ENCODE measurements at regions not wholly inside any gene's neighbourhood (a gene's known extent, or its start where the extent isn't known, plus 50 kb on each side); places are given as distances from the start of the nearest gene placed in this dataset.

GRCh38 chr4:19756661-19757060, 495.0 kb upstream of the SLIT2 start:
- no peak for ATAC-seq
- TF ChIP-seq, protein P1, sequence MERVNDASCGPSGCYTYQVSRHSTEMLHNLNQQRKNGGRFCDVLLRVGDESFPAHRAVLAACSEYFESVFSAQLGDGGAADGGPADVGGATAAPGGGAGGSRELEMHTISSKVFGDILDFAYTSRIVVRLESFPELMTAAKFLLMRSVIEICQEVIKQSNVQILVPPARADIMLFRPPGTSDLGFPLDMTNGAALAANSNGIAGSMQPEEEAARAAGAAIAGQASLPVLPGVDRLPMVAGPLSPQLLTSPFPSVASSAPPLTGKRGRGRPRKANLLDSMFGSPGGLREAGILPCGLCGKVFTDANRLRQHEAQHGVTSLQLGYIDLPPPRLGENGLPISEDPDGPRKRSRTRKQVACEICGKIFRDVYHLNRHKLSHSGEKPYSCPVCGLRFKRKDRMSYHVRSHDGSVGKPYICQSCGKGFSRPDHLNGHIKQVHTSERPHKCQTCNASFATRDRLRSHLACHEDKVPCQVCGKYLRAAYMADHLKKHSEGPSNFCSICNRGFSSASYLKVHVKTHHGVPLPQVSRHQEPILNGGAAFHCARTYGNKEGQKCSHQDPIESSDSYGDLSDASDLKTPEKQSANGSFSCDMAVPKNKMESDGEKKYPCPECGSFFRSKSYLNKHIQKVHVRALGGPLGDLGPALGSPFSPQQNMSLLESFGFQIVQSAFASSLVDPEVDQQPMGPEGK (CRISPR knock-in tag; IDR thresholded peaks at IDR 0.05; ENCODE audit: borderline replicate concordance): no peak
- TF ChIP-seq RARB (CRISPR knock-in tag; IDR thresholded peaks at IDR 0.05) (no peak), ESRRG (CRISPR knock-in tag; IDR thresholded peaks at IDR 0.05) (no peak), ZC3H10 (CRISPR knock-in tag; IDR thresholded peaks at IDR 0.05) (no peak), ZNF70 (CRISPR knock-in tag; IDR thresholded peaks at IDR 0.05) (no peak), TSHZ2 (CRISPR knock-in tag; IDR thresholded peaks at IDR 0.05) (no peak), TCF4 (CRISPR knock-in tag; IDR thresholded peaks at IDR 0.05; ENCODE audit: borderline replicate concordance) (no peak)
- TF ChIP-seq, protein P2, sequence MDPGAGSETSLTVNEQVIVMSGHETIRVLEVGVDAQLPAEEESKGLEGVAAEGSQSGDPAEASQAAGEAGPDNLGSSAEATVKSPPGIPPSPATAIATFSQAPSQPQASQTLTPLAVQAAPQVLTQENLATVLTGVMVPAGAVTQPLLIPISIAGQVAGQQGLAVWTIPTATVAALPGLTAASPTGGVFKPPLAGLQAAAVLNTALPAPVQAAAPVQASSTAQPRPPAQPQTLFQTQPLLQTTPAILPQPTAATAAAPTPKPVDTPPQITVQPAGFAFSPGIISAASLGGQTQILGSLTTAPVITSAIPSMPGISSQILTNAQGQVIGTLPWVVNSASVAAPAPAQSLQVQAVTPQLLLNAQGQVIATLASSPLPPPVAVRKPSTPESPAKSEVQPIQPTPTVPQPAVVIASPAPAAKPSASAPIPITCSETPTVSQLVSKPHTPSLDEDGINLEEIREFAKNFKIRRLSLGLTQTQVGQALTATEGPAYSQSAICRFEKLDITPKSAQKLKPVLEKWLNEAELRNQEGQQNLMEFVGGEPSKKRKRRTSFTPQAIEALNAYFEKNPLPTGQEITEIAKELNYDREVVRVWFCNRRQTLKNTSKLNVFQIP (CRISPR knock-in tag; IDR thresholded peaks at IDR 0.05; ENCODE audit: borderline replicate concordance, low read depth): no peak

- TF ChIP-seq ZFP30 (CRISPR knock-in tag; IDR thresholded peaks at IDR 0.05): no peak
- TF ChIP-seq CSDC2 (CRISPR knock-in tag; IDR thresholded peaks at IDR 0.05): no peak
- no peak for TF ChIP-seq ZNF70 (CRISPR knock-in tag; IDR thresholded peaks at IDR 0.05)
- TF ChIP-seq CREB5 (CRISPR knock-in tag; IDR thresholded peaks at IDR 0.05; ENCODE audit: low read depth): no peak
- TF ChIP-seq TOX (CRISPR knock-in tag; IDR thresholded peaks at IDR 0.05; ENCODE audit: borderline replicate concordance): no peak
- TF ChIP-seq TCF4 (CRISPR knock-in tag; IDR thresholded peaks at IDR 0.05; ENCODE audit: borderline replicate concordance): no peak
- TF ChIP-seq TSHZ2 (CRISPR knock-in tag; IDR thresholded peaks at IDR 0.05): no peak
- no peak for TF ChIP-seq ZNF8 (CRISPR knock-in tag; IDR thresholded peaks at IDR 0.05)
- no peak for TF ChIP-seq GLIS3 (CRISPR knock-in tag; IDR thresholded peaks at IDR 0.05)
- no peak for TF ChIP-seq ISL1 (CRISPR knock-in tag; IDR thresholded peaks at IDR 0.05)
- TF ChIP-seq ZNF565 (CRISPR knock-in tag; conservative IDR thresholded peaks at IDR 0.05; ENCODE audit: low read depth): no peak
- TF ChIP-seq OSR1 (CRISPR knock-in tag; IDR thresholded peaks at IDR 0.05): no peak
- TF ChIP-seq SNAI2 (CRISPR knock-in tag; IDR thresholded peaks at IDR 0.05): no peak
- TF ChIP-seq, protein P1 (CRISPR knock-in tag; IDR thresholded peaks at IDR 0.05; ENCODE audit: borderline replicate concordance): no peak
- no peak for TF ChIP-seq RARB (CRISPR knock-in tag; IDR thresholded peaks at IDR 0.05)
- no peak for TF ChIP-seq ZC3H10 (CRISPR knock-in tag; IDR thresholded peaks at IDR 0.05)
Observed at GRCh38 chr4:19752599-19752998, 499.1 kb upstream of the SLIT2 start.

More at GRCh38 chr4:19752599-19752998, 499.1 kb upstream of the SLIT2 start:
- ATAC-seq: no peak

Data from SK-N-SH treated with all-trans-retinoic acid at 6 μM for 48 hours (cell line).